GM19043 (cell line): ENCODE measurements at regions not wholly inside any gene's neighbourhood (a gene's known extent, or its start where the extent isn't known, plus 50 kb on each side); places are given as distances from the start of the nearest gene placed in this dataset.
A peak's percentile ranks its signal among the peaks of the same experiment; 100 is the strongest.

Source experiments
- ATAC-seq: cut with Tn5 transposase; IDR thresholded peaks from one replicate; pipeline ENCODE4 v1.9.1; 2021; ENCODE audit warnings: low read depth; ENCODE audit not compliant: unreplicated experiment

DNA sequence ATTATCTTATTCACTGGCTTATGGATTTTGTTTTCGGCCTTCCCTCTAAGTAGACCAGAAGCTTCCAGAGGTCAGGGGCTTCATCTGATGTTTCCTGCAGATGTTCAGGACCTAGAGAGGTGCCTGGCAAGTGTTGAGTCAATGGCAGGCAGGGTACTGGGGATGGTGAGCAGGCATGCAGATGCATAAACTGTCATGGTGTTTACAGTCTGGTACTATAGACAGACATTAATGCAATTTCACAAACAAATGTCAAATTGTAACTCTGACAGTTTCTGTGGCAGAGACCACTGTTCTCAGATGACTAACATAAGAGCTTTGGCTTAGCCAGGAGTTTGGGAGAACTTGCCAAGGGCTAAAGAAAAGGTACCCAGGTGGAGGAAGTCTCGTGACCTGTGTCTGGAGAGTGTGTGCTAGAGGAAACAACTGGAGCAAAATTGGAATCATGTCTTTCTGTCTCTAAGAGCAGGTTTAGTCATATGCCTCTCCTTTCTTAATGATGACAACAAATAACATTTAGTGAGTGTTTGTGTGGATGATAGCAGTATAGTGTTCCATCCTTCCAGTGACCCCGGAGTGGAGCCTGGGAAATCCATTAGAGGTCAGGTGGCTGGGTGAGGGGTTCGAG lies 53.7 kb upstream of the TRAK1 start:
- no peak for ATAC-seq

DNA sequence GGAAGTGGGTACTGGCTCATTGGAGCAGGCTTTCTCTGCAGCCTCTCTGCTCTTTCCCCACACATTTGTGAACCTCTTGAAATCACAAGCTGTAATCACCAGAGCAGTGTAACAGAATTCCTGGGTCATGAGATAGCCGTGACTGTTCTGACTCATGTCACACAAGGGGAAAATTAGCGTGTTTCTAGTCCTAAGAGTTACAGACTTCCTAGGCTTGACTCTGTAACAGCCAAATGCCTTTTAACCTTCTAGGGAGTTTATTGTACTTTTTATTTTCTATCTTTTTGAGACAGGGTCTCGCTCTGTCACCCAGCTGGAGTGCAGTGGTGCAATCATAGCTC lies 54.7 kb upstream of the TRAK1 start:
- ATAC-seq, result no peak

- no peak for ATAC-seq
Observed at GRCh38 chr3:42035816-42036482, 55.2 kb upstream of the TRAK1 start.

DNA sequence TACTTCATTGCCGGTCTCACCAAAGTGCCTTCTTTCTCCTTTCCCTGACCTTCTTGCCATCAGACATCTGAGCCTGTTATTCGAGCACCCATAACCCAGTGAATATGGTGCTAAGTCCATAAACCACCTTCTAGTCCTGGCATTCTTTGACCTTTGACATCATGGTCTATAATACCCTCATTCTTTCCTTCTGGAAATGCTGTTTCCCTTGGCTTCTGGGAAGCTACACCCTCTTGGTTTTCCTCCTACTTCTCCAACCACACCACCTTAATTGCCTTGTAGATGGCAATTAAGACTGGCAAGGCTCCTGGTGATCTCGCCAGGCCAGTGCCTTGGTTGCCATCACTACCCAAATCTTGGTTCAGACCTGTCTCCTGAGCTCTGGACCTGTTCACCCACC lies 56.1 kb upstream of the TRAK1 start:
- no peak for ATAC-seq

DNA sequence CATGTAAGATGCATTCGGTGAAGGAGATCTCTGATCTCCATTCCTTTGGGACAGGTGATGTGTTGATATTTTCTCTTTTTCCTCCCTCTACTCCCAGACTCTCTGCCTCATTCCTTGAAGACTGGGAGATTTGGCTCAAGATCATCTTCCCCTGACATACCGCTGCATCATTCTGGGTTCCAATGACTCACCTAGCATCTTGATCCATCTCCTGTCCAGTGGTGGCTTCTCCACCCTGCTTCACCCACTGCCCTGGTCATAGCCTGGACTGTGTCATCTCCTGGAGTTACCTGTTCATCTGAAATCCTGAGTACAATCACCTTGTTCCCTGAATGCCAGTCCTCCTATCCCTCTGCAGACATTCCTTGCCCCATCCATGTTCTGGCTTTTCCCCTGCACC lies 57.4 kb upstream of the TRAK1 start:
- ATAC-seq, result no peak

GRCh38 chr3:42032693-42033349 lies 58.3 kb upstream of the TRAK1 start:
- ATAC-seq, result no peak

DNA sequence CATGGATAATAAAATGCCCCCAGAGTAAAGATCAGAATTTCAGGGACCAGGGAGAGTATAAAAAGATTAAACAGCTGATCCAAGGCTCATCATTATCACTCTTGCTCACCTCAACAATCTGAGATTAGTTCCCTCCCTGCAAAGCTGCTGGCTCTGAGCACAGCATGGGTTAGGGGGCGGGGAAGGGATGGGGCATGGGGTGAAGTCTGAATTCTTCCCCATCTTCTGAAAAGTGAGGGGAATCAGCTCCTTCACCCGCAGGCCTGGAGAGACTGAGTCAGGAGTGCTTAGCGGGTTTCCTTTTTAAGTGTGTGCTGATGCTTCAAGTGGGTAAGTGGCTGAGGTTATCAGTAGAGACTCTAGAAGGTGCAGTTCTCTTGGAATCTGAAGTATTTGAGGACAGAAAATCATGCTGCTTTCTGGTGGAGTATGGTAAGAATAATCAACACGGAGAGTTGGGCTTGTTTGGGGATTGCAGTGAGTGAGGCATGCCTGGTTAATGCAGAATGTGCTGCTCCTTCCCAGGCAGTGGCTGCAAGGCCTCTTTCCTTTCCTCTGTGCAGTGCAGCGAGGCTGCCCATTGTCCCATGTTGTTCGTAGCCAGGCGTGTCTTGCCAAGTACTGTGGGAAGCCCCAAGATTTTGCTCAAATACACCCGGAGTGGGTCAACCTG lies 59.2 kb upstream of the TRAK1 start:
- ATAC-seq, result no peak

- no peak for ATAC-seq
Observed at GRCh38 chr3:42028474-42028873, 62.7 kb upstream of the TRAK1 start.

GRCh38 chr3:42027571-42027970 lies 63.6 kb upstream of the TRAK1 start:
- no peak for ATAC-seq

DNA sequence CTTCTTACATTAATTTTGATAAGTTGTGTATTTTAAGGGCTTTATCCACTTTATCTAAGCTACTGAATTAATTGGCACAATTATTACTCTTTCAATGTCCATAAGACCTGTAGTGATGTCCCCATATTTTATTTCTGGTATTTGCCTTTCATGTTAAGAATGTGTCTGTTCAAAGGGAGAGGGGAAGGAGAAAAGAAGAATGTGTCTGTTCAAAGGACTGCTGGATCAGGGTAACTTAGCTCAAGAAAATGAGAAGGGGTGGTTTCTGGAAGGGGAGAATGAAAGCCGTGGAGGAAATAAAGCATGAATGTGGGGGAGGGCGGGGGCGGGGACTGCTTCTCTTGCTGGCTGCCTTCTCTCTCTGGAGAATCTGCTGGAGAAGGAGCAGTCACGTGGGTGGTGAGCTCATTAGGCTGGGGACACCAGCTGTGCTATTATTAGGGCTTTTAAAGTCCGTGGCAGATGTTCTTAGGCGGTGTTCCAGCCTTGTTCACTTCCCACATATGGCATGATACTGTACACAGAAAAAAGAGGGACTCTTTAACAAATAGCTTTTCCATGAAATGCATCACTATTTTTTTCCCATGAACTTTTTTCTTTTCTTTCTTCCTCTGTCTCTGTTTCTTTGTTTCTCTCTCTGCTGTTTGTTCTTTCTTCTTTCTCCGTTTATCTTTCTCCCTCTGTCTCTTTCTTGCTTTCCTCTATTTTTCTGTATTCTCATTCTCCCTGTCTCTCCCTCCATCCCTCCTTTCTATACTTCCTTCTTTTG lies 63.7 kb upstream of the ULK4 start:
- peak; percentile 41 for ATAC-seq

DNA sequence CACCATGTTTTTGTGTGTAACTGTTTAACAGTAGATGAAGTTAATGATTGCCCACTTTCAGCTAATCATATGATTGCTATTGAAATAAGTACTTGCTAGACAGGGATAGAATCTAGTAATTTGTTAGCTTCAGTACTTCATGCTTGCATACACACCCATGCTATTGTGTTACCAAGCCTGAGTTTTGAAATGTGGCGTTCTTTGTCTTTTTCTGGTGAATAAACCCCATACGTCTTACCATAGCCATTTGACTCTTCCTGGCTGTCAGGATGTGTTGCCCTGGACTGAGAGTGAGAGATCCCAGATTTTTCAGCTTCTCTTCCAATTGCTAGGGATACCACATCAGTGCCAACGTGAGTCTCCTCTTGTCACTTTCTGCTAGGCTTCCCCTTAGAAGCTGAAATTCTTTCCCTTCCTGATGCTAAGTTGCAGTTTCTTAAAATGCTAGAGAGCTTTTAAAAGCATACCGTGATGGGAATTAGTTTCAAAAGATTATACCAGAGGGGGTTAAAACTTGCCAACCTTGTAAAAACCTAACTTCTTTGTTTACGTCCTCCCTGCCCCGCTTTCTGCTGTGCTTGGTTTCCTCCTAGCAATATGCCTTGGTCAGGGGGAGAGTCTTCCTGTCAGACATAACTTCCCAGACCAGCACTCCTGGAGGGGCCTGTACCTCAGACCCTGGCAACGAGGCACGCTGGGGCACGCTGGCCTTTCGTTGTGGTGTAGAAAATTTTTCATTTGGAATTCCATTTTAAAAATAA lies 62.9 kb upstream of the ULK4 start:
- no peak for ATAC-seq

- no peak for ATAC-seq
Observed at GRCh38 chr3:42023380-42023779, 61.5 kb upstream of the ULK4 start.

DNA sequence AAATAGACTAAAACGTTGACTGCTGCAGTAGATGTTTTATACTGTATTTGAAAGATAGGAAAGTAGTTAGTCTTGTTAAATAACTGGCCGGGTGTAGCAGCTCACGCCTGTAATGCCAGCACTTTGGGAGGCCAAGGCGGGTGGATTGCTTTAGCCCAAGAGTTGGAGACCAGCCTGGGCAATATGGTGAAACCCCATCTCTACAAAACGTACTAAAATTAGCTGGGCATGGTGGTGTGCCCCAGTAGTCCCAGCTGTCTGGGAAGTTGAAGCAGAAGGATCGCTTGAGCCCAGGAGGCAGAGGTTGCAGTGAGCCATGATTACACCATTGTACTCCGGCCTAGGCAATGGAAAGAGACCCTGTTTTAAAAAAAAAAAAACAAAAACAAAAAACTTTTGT lies 60.5 kb upstream of the ULK4 start:
- ATAC-seq, result no peak

- no peak for ATAC-seq
Observed at GRCh38 chr3:42020684-42021307, 58.9 kb upstream of the ULK4 start.

- ATAC-seq, result no peak
Observed at GRCh38 chr3:42019953-42020260, 58.0 kb upstream of the ULK4 start.

DNA sequence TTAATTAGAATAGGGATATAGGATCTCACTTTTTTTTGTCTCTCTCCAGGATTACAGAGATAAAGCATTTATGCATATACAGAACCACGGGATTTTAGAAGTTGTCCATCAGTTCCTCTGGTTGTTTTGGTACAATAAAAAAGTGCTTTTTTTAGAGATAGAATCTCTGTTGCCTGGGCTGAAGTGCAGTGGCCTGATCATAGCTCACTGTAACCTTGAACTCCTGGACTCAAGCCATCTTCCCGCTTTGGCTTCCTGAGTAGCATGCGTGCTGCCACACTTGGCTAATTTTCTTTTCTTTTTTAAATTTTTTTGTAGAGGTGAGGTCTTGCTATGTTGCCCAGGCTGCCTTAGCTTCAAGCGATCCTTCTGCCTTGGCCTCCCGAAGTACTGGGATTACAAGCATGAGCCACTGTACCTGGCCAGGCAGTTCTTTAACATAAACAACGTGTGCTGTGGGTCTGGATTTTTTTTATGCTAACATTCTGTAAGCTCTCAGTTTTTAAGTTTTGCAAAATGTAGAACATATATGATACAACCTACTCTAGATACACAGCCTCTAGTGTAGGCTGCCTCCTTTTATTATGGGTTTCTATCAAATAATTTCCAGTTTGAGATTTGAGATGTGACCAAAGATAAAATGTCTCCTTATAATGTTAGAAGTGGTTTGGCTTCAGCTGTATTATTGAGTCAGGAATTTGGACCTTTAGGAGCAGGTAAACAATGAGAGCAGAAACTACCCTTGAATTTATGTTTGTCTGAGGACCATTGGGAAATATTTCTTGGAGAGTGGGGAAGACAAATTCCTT lies 57.4 kb upstream of the ULK4 start:
- no peak for ATAC-seq

GRCh38 chr3:42014921-42015533 lies 53.1 kb upstream of the ULK4 start:
- no peak for ATAC-seq

GRCh38 chr3:42014458-42014920 lies 52.6 kb upstream of the ULK4 start:
- no peak for ATAC-seq
